GM21619 (cell line): ENCODE measurements at regions not wholly inside any gene's neighbourhood (a gene's known extent, or its start where the extent isn't known, plus 50 kb on each side); places are given as distances from the start of the nearest gene placed in this dataset.
"Not testable (repeated sequence)": the region's sequence is repeated elsewhere in the genome, so short reads cannot be mapped to it uniquely, and the experiment has no call there.

Experiments used
- ATAC-seq: cut with Tn5 transposase; IDR thresholded peaks from one replicate; pipeline ENCODE4 v1.9.1; 2021; ENCODE audit not compliant: unreplicated experiment

- no peak for ATAC-seq
Measured at GRCh38 chr10:8334631-8335030, 280.1 kb downstream of the GATA3 start.

GRCh38 chr10:8336629-8337331 is 282.3 kb downstream of the GATA3 start:
- no peak for ATAC-seq

- no peak for ATAC-seq
Measured at GRCh38 chr10:8337332-8337651, 282.8 kb downstream of the GATA3 start.

- no peak for ATAC-seq
Measured at GRCh38 chr10:8338177-8338766, 283.8 kb downstream of the GATA3 start.

GRCh38 chr10:8344756-8345155 is 290.3 kb downstream of the GATA3 start:
- ATAC-seq, result no peak

GRCh38 chr10:8346861-8347260 is 292.4 kb downstream of the GATA3 start:
- no peak for ATAC-seq

- not testable (repeated sequence) for ATAC-seq
Measured at GRCh38 chr10:8347614-8348013, 293.1 kb downstream of the GATA3 start.

- no peak for ATAC-seq
Measured at GRCh38 chr10:8349610-8350249, 295.2 kb downstream of the GATA3 start.

GRCh38 chr10:8350250-8350967 is 295.9 kb downstream of the GATA3 start:
- ATAC-seq, result no peak

GRCh38 chr10:8352171-8353075 is 297.9 kb downstream of the GATA3 start:
- no peak for ATAC-seq

GRCh38 chr10:8356283-8356682 is 301.8 kb downstream of the GATA3 start:
- ATAC-seq, result no peak

GRCh38 chr10:8359467-8359866 is 305.0 kb downstream of the GATA3 start:
- ATAC-seq, result no peak

- no peak for ATAC-seq
Measured at GRCh38 chr10:8360365-8360764, 305.9 kb downstream of the GATA3 start.

GRCh38 chr10:8360814-8361509 is 306.5 kb downstream of the GATA3 start:
- ATAC-seq, result no peak

GRCh38 chr10:8361510-8361844 is 307.0 kb downstream of the GATA3 start:
- no peak for ATAC-seq

GRCh38 chr10:8365935-8366911 is 311.7 kb downstream of the GATA3 start:
- ATAC-seq, result no peak

GRCh38 chr10:8367672-8368411 is 313.4 kb downstream of the GATA3 start:
- not testable (repeated sequence) for ATAC-seq

GRCh38 chr10:8369666-8370065 is 315.2 kb downstream of the GATA3 start:
- ATAC-seq, result peak; percentile 65
